WTC11 (cell line): ENCODE measurements at regions not wholly inside any gene's neighbourhood (a gene's known extent, or its start where the extent isn't known, plus 50 kb on each side); places are given as distances from the start of the nearest gene placed in this dataset.

Source experiments
- SMAD3 ChIP-seq: sonication (generic); formaldehyde crosslinking; IDR thresholded peaks from 2 replicates; pipeline ENCODE4 v1.8.0; 2022; ENCODE audit warnings: missing genetic modification reagents, mild to moderate bottlenecking, borderline replicate concordance
- ZNF423 ChIP-seq: fragments of 250-450 bp; sonication (Bioruptor Pico); IDR thresholded peaks from 2 replicates; pipeline ENCODE4 v2.1.2; 2022; ENCODE audit warnings: mild to moderate bottlenecking, moderate library complexity
- TF ChIP-seq, protein P1 (sequence below): sonication (generic); formaldehyde crosslinking; IDR thresholded peaks from 2 replicates; pipeline ENCODE4 v1.8.1; 2022; ENCODE audit warnings: missing genetic modification reagents, borderline replicate concordance
- TF ChIP-seq, protein P2 (sequence below): sonication (generic); formaldehyde crosslinking; IDR thresholded peaks from 2 replicates; pipeline ENCODE4 v1.8.1; 2023; ENCODE audit warnings: mild to moderate bottlenecking, missing genetic modification reagents, moderate library complexity
- TF ChIP-seq, protein P3 (sequence below): fragments of 200-600 bp; IDR thresholded peaks from 2 replicates; pipeline ENCODE4 v1.8.0; 2022; ENCODE audit warnings: antibody characterized with exemption

DNA sequence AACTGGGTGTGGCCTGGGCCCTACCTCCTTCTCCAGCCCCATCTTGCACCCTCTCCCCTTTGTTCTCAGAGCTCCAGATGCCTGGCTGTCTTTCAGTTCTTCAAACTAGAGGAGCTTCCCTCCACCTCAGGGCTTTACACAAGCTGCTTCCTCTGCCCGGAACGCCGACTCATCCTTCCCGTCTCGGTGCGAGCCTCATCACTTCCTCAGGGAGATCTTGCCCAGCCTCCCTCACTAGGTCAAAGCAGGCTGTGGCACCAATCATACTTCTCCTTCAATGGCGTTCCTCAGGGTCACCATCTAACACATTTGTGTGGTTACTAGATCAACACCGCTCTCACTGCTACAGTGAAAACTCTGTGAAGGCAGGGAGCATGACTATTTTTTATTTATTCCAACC is 56.2 kb upstream of the ZSWIM6 start:
- TF ChIP-seq, protein P1, sequence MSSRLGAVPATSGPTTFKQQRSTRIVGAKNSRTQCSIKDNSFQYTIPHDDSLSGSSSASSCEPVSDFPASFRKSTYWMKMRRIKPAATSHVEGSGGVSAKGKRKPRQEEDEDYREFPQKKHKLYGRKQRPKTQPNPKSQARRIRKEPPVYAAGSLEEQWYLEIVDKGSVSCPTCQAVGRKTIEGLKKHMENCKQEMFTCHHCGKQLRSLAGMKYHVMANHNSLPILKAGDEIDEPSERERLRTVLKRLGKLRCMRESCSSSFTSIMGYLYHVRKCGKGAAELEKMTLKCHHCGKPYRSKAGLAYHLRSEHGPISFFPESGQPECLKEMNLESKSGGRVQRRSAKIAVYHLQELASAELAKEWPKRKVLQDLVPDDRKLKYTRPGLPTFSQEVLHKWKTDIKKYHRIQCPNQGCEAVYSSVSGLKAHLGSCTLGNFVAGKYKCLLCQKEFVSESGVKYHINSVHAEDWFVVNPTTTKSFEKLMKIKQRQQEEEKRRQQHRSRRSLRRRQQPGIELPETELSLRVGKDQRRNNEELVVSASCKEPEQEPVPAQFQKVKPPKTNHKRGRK (CRISPR knock-in tag): no peak
- TF ChIP-seq ZNF423 (no peak), SMAD3 (CRISPR knock-in tag) (no peak)
- TF ChIP-seq, protein P2, sequence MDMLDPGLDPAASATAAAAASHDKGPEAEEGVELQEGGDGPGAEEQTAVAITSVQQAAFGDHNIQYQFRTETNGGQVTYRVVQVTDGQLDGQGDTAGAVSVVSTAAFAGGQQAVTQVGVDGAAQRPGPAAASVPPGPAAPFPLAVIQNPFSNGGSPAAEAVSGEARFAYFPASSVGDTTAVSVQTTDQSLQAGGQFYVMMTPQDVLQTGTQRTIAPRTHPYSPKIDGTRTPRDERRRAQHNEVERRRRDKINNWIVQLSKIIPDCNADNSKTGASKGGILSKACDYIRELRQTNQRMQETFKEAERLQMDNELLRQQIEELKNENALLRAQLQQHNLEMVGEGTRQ (CRISPR knock-in tag): no peak
- TF ChIP-seq, protein P3, sequence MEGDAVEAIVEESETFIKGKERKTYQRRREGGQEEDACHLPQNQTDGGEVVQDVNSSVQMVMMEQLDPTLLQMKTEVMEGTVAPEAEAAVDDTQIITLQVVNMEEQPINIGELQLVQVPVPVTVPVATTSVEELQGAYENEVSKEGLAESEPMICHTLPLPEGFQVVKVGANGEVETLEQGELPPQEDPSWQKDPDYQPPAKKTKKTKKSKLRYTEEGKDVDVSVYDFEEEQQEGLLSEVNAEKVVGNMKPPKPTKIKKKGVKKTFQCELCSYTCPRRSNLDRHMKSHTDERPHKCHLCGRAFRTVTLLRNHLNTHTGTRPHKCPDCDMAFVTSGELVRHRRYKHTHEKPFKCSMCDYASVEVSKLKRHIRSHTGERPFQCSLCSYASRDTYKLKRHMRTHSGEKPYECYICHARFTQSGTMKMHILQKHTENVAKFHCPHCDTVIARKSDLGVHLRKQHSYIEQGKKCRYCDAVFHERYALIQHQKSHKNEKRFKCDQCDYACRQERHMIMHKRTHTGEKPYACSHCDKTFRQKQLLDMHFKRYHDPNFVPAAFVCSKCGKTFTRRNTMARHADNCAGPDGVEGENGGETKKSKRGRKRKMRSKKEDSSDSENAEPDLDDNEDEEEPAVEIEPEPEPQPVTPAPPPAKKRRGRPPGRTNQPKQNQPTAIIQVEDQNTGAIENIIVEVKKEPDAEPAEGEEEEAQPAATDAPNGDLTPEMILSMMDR: no peak
